Mucosa of stomach (tissue), 1 donor: ENCODE measurements at regions not wholly inside any gene's neighbourhood (a gene's known extent, or its start where the extent isn't known, plus 50 kb on each side); places are given as distances from the start of the nearest gene placed in this dataset.

ENCODE experiments used
- H3K27me3 ChIP-seq: one replicate; pipeline ENCODE4 v1.7.0; 2013; ENCODE audit warnings: mild to moderate bottlenecking, low read length; ENCODE audit not compliant: control insufficient read depth, insufficient read depth
- H3K36me3 ChIP-seq: one replicate; pipeline ENCODE4 v1.7.0; 2013; ENCODE audit warnings: low read length; ENCODE audit not compliant: control insufficient read depth, insufficient read depth
- H3K4me1 ChIP-seq: one replicate; pipeline ENCODE4 v1.7.0; 2013; ENCODE audit warnings: mild to moderate bottlenecking, low read length; ENCODE audit not compliant: control insufficient read depth, insufficient read depth
- H3K4me3 ChIP-seq: one replicate; pipeline ENCODE4 v1.7.0; 2013; ENCODE audit warnings: low read length
- H3K9ac ChIP-seq: one replicate; pipeline ENCODE4 v1.7.0; 2013; ENCODE audit warnings: mild to moderate bottlenecking, low read length, moderate library complexity
- H3K9me3 ChIP-seq: one replicate; pipeline ENCODE4 v1.7.0; 2013; ENCODE audit warnings: mild to moderate bottlenecking, low read length, moderate library complexity; ENCODE audit not compliant: control insufficient read depth
- donor health status: Pancreatic carcinoma.

DNA sequence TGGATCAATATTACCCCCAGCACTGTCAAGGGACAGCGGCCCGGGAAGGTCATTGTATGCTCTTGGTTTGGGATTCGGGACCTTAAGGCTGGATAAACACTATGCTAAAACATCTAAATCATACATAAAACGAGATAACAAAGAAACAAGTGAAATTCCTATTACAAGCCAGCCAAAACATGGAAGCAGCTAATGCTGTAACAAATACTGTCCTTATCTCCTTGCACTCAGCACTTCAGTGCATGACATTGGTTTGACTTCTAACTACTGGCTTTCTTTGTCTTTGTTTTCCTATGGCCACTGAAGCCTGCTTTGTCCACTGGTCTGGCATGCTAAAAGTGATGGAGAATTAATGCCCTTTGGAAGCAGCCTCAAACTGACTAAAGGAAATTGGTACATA is 516.4 kb upstream of the DPH6 start:
- H3K9ac ChIP-seq: no peak overlapping the region
- H3K27me3 ChIP-seq: no peaks in the 10 kb centered on the region
- no peak overlapping the region for H3K4me3 ChIP-seq
- no peaks in the 10 kb centered on the region for H3K4me1 ChIP-seq
- no peaks in the 10 kb centered on the region for H3K9me3 ChIP-seq
- no peaks in the 10 kb centered on the region for H3K36me3 ChIP-seq

DNA sequence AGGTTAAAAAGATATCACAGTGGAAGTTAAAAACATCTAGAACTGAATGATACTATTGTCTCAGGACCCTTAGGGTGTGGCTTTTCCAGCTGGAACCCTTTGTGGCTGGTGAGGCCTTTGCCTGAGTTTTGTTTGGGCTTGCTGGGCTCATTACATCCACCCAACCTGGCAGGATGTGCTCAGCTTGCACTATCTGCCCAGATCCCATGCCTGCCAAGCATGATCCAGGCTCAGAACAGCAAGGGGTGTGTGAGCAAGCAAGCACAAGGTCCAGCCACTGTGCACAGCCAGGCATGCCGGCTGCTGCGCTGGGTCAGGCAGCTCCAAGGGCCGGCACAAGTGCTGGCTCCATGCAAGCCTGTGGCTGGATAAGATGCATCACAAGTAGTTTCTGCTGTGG is 512.7 kb upstream of the CDIN1 start:
- no peak overlapping the region for H3K9ac ChIP-seq
- no peaks in the 10 kb centered on the region for H3K9me3 ChIP-seq
- no peaks in the 10 kb centered on the region for H3K36me3 ChIP-seq
- no peaks in the 10 kb centered on the region for H3K4me1 ChIP-seq
- H3K27me3 ChIP-seq: no peaks in the 10 kb centered on the region
- H3K4me3 ChIP-seq: no peak overlapping the region

DNA sequence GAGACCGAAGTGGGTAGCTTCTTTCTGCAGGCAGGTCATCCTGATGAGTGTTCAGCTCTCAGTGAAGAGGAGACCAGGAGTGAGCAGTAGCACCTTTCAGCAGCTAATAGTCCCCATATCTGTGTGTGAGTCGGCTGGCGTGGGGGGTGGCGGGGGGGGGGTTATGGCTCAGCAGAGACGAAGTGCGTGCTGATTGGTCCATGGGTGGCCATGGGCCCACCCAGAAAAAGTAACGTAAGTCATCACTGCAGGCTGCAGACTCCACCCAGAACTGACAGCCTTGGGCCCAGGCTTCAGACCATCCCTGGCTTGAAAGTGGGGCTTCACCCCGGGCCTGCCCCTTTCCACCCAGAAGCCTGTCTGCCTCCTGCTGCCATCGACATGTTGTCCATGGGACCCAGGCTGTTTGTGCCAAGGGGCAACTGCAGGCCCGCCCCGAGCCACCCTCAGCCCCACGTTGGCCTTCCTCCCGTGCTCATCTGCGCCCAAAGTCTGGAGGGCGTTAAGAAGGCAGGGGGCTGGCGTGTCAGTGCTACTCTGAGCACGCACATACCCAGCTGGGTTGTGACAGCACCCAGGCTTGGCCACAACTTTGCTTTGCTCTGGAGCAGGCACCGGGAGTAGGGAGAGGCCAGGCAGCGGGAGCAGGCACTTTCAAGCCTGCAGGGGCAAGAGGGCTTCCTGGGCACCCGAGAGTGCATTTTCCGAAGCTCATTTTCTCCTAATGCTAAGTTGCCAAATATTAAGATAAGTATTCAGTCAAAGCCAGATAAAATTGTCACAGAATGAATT is 511.7 kb upstream of the CDIN1 start:
- H3K9me3 ChIP-seq: no peaks in the 10 kb centered on the region
- H3K9ac ChIP-seq: no peak overlapping the region
- no peaks in the 10 kb centered on the region for H3K4me1 ChIP-seq
- H3K4me3 ChIP-seq: no peak overlapping the region
- H3K36me3 ChIP-seq: no peaks in the 10 kb centered on the region
- no peaks in the 10 kb centered on the region for H3K27me3 ChIP-seq

DNA sequence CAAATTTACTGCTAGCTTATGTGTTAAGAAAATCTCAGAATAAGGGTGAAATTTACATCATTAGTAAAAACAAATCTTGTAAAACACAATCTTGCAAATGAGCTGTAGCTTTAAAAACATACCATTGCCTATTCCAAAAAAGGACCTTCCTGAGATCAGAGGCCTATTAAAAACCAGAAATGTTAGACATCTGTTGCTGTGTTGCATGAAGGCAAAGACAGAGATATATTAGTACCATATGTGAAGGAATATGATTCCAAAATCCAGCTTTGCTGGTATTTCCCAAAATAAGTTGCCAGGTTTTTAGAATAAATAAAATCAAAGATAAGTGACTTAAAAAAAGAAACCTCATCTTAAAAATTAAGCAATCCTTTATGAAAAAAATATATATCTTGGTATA is 504.1 kb upstream of the CDIN1 start:
- Histone ChIP-seq H3K36me3 (no peaks in the 10 kb centered on the region), H3K4me1 (no peaks in the 10 kb centered on the region), H3K27me3 (no peaks in the 10 kb centered on the region), H3K9me3 (no peaks in the 10 kb centered on the region), H3K4me3 (no peak overlapping the region), H3K9ac (no peak overlapping the region)

DNA sequence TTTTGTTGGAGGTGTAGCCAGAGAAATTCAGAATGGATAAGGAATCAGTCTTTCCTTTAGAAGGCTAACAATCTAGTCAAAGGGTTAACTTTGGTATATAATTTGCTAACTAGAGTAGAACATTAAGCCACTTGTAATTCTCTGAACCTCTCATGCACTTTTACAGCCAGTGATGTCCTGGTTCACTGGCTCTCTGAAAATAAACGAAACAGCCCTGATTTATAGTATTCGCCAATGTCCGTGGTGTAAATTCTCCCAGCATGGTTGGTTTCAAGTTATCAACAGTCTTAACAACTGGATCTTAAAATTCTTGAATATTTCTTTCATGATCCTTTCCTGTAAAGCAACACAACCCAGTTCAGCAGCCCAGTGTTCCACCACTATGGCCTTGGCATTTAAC is 500.4 kb upstream of the CDIN1 start:
- Histone ChIP-seq H3K4me1 (no peaks in the 10 kb centered on the region), H3K36me3 (no peaks in the 10 kb centered on the region), H3K4me3 (no peak overlapping the region), H3K27me3 (no peaks in the 10 kb centered on the region), H3K9me3 (no peaks in the 10 kb centered on the region), H3K9ac (no peak overlapping the region)

DNA sequence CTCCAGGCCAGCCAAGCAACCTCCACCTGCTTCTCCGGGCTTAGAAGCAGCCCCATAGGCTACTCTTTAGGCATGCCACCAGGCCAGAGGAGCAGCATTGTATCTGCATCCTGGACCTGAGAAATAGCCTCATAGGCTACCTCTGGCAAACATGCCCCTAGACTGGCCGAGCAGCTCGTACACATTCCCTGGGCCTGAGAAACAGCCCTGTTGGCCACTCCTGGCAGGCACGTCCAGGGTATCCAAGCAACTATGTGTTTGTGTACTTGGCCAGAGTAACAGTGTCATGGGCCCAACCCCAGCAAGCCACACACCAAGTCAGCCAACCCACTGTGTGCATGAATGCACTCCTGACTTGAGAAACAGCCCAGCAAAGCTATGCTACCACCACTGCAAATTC is 498.7 kb upstream of the CDIN1 start:
- Histone ChIP-seq H3K9ac (no peak overlapping the region), H3K4me1 (no peaks in the 10 kb centered on the region), H3K36me3 (no peaks in the 10 kb centered on the region), H3K4me3 (no peak overlapping the region), H3K9me3 (no peaks in the 10 kb centered on the region), H3K27me3 (no peaks in the 10 kb centered on the region)

DNA sequence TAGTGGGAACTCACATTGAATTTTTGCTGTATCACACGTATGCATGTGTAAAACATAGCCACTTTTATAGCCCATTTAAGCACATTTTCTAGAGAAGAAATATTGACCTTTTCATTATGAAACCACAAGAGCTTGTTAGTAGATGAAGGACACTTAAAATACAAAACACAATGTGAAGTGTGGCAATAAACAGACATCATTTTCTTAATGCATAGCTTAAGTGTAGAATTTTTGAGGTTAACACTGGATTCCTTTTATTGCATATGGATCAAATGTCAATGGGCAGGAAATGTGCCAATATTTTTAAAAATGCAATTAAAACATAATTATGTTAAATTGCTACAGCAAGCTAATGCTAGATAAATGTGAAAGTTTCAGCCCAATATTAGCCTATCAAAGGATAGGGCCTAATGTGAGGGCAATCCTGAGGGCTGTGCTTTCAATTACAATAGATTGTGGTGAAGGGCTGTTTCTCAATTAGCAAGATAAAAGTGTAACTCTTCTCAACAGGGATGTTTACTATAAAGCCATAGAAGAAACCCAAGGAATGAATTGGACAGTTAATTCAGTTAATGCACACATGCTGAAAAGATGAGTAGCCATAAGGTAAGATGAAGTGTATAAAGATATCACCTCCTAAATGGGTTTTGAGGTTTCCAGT is 489.0 kb upstream of the CDIN1 start:
- no peaks in the 10 kb centered on the region for H3K27me3 ChIP-seq
- H3K36me3 ChIP-seq: no peaks in the 10 kb centered on the region
- no peak overlapping the region for H3K9ac ChIP-seq
- no peaks in the 10 kb centered on the region for H3K4me1 ChIP-seq
- H3K4me3 ChIP-seq: no peak overlapping the region
- no peaks in the 10 kb centered on the region for H3K9me3 ChIP-seq

DNA sequence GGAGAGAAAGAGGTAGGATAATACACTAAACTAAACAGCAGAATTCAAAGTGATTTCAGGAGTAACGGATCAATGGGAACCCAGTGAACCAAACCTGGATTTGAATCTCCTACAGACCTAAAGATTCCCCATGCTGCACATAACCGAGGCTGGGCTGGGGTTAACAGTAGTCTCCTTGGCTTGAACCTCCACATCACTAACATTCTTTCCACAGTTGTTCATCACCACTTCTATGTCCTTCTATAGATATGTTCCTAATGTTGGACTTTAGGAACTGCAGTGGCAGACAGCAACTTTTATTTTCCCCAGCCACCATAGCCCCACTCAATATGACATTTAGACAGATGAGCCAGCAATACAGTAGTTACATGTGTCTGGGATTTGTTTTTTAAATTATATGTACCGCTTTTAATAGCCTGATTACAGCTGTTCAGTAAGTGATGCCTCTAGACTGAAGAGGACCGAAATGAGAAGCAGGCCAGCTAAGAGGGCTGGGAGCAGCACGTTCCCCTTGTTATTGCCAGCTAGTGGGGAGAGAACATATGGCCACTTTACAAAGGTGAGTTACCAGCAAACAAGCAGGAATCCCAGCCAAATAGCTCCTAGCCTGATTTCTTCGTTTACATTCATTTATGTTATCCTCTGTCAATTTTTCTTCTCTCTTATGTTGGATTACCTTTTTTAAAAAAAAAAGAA is 472.6 kb upstream of the CDIN1 start:
- Histone ChIP-seq H3K4me1 (no peaks in the 10 kb centered on the region), H3K9me3 (no peaks in the 10 kb centered on the region), H3K9ac (no peak overlapping the region), H3K36me3 (no peaks in the 10 kb centered on the region), H3K4me3 (no peak overlapping the region), H3K27me3 (no peaks in the 10 kb centered on the region)

DNA sequence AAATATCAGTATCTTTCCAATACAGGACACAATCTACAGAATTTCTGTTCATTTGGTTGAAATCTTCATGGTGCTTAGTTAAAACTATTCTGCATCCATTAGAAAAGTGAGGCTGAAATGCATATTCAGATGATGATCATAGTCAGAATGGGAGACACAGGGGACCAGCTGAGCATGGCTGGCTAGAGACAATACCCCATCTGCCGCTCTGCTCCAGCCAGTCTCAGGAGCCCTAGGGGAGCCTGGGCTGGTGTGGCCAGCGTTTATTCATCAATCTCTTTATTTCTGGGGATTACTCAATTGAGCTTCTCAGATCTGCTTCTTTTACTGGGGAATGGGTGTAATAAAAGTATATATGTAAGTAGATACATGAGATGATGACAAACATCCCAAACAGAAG is 470.9 kb upstream of the CDIN1 start:
- no peaks in the 10 kb centered on the region for H3K4me1 ChIP-seq
- no peaks in the 10 kb centered on the region for H3K27me3 ChIP-seq
- no peaks in the 10 kb centered on the region for H3K9me3 ChIP-seq
- no peak overlapping the region for H3K9ac ChIP-seq
- no peaks in the 10 kb centered on the region for H3K36me3 ChIP-seq
- H3K4me3 ChIP-seq: no peak overlapping the region

DNA sequence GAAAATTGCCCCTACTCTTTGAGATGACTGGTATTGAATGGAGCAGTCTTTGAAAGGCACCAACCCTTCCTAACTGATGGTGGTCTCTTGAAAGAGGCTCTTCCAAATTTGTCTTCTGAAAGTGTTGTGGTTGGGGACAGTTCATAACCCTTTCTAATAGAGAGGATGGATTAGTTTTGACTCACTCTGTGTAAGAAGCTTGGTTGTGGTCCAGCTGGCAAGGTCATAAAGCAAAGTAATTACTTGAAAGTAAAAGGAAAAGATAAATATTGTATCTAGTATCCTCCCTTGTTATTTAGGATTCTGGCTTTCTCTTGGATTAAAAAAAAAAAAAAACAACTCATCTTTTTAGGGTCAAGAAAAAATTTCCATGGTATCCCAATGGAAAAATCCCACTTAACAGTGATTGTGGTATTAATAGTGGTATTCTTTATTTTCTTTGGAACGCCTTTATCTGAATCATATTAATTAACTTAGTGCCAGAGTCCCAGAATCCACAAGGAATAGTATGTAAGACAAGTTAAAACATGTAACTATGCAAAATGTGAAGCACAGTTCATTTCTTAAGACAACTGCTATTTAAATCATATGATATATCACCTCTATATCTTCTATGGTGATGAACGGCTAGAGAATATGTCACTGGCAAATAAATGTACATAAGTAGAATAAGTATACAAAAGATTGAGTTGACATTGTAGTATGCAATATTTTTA is 469.3 kb upstream of the CDIN1 start:
- Histone ChIP-seq H3K9me3 (no peaks in the 10 kb centered on the region), H3K4me3 (no peak overlapping the region), H3K36me3 (no peaks in the 10 kb centered on the region), H3K4me1 (no peaks in the 10 kb centered on the region), H3K9ac (no peak overlapping the region), H3K27me3 (no peaks in the 10 kb centered on the region)

DNA sequence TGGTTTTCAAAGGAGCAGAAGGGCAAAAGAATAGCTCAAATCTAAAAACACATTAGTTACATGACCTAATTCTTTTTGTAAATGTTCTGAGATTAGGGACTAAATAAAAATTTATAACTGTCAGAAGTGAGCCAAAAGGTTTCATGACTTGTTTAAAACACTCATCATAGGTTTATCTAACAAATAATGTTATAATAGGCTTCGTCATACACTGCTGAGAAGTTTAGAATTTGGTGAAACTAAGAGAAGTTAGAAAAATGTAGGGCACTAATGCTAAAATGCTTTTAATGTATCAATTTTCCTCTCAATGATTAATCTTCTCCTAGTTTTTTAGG is 468.8 kb upstream of the CDIN1 start:
- H3K36me3 ChIP-seq: no peaks in the 10 kb centered on the region
- no peak overlapping the region for H3K4me3 ChIP-seq
- no peaks in the 10 kb centered on the region for H3K4me1 ChIP-seq
- H3K9ac ChIP-seq: no peak overlapping the region
- H3K27me3 ChIP-seq: no peaks in the 10 kb centered on the region
- H3K9me3 ChIP-seq: no peaks in the 10 kb centered on the region

DNA sequence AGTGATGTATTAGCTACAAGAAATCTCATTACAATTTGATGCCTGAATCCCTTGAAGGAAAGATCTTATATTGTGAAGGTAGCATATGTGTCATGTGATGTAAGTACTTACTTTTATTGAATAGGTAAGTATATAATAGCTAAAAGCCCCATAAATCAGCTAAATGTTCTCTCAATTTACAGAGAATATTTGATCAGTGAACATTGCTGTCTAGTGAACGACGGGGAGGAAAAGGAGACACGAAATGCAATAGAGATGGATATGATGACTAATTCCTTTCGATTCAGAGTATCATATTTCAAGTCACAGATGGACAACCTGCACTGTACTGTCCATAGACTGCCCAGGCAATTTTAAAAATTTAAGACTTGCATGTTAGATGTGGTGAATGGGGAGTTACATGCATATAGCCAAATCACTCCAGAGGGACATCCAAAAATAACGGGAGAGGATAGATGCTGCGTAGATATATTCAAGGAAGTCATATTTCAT is 462.1 kb upstream of the CDIN1 start:
- Histone ChIP-seq H3K27me3 (no peaks in the 10 kb centered on the region), H3K9me3 (no peaks in the 10 kb centered on the region)

More for the DNA sequence above, 462.1 kb upstream of the CDIN1 start:
- Histone ChIP-seq H3K9ac (no peak overlapping the region), H3K4me1 (no peaks in the 10 kb centered on the region), H3K4me3 (no peak overlapping the region), H3K36me3 (no peaks in the 10 kb centered on the region)
